ENCODE measurements at regions not wholly inside any gene's neighbourhood (a gene's known extent, or its start where the extent isn't known, plus 50 kb on each side); places are given as distances from the start of the nearest gene placed in this dataset.

DNA sequence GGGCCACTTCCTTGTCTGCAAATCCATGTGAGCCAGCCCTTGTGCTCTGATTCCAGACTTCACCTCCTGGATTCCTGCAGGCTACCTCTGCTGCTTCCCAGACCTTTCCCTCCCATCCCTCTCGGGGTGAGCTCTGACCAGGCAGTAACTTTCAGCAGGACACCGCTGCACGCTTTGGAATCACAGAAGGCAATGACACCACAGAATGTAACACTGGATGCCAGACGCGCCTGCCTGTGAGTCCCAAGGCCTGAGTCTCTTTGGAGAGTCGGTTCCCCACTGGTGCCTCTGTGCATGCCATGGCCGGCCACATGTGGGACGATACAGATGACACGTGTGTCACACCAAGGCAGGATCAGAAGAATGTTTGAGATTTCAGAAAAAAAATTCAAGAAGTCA, 89.7 kb upstream of the ERRFI1 start:
- DNase-seq (ENCODE audit: low read depth): no peak

DNA sequence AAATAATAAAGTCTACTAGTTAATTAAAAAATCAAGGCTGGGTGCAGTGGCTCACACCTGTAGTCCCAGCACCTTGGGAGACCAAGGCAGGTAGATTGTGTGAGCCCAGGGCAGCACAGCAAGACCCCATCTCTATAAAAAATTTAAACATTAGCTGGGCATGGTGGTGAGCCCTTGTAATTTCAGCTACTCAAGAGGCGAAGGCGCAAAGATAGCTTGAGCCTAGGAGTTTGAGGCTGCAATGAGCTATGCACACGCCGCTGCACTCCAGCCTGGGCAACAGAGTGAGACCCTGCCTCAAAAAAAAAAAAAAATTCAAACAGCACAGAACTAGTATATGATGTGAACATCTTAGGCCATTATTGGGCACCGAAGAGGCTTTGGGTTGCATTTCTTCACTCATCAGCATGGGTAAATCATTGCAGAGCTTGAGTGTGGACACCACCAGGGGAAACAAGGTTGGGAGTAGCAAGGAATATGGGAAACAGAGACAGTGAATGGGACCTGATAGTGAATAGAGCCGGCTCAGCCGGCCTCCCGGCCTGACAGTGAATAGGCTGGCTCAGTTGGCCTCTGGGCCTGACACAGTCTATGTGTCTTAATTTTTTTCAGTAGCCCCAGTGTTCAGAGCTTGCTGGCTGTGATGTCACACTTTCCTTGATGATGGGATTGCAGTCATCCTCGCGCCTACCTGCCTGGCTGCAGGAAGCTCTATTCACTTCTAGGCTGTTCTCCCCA, 89.1 kb upstream of the ERRFI1 start:
- no peak for DNase-seq (ENCODE audit: low read depth)

DNA sequence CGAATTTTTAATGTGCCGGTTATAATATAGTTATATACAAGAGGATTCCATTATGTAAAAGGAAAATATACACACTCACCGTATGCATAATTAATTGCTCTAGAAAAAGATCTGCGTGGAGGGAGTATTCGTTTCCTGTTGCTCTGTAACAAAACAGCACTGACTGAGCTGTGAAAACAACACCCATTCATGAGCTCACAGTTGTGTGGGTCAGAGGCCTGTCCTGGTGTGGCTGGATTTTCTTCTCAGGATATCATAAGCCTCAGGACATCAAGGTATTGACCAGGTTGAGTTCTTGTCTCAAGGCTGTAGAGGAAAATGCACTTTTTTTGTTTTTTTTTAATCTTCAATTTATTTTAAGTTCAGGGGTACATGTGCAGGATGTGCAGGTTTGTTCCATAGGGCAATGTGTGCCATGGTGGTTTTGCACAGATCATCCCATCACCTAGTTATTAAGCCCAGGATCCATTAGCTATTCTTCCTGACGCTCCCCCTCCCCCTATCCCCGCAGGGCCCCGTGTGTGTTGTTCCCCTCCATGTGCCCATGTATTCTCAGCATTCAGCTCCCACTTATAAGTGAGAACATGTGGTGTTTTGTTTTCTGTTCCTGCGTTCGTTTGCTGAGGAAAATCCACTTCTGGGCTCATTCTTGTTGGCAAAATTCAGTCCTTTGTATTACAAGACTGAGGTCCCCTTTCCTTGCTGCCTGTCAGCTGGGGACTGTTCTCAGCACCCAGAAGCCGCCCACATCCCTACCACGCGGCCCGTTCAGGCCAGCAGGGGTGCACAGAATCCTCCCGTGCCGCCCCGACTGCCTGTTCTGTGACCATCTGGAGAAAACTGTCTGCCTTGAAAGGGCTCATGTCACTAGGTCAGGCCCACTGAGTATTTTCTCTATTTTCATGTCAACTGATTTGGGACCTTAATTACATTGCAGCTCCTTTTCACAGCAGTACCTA, 87.4 kb upstream of the ERRFI1 start:
- no peak for DNase-seq (ENCODE audit: low read depth)

DNA sequence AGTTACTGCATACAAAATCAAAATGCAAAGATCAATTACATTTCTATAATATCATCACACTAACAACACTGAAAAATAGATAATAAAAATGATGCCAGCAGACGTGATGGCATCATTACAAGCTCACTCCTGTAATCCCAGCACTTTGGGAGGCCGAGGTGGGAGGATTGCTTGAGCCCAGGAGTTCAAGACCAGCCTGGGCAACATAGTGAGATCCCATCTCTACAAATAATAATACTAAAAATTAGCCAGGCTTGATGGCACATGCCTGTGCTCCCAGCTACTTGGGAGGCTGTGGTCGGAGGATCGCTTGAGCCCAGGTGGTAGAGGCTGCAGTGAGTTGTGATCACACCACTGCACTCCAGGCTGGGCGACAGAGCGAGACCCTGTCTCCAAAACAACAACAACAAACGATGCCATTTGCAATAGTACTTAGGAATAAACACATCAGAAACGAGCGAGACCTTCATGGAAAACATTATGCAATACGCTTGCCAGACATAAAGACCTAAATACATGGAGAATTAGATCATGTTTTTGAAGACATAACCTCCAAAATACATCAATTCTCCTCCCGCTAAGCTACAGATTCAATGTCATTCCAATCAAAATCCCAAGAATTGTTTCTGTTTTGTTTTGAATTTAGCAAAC, 86.6 kb upstream of the ERRFI1 start:
- DNase-seq (ENCODE audit: low read depth): no peak

DNA sequence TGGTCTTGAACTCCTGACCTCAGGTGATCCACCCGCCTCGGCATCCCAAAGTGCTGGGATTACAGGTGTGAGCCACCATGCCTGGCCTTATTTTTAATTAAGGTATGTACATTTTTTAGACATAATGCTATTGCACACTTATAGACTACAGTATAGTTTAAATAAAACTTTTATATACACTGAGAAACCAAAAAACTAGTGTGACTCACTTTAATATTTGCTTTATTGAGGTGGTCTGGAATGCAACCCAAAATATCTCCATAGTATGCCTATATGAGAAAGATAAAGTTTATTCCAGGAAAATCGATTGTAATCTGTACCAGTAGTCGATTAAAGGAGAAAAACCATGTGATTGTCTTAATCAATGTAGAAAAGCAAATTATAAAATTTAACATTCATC, 85.5 kb upstream of the ERRFI1 start:
- no peak for DNase-seq (ENCODE audit: low read depth)

DNA sequence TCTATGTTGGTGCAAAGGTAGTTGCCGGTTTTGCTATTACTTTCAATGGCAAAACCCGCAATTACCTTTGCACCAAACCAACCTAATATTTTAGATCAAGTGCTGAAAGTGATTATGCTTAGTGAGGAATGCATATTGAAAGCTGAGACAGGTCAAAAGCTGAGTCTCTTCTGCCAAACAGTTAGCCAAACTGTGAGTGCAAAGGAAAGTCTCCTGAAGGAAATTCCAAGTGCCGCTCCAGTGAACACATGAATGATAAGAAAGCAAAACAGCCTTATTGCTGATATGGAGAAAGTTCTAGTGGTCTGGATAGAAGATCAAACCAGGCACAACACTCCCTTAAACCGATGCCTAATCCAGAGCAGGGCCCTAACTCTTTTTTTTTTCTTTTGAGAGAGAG, 83.1 kb upstream of the ERRFI1 start:
- DNase-seq (ENCODE audit: low read depth): no peak

DNA sequence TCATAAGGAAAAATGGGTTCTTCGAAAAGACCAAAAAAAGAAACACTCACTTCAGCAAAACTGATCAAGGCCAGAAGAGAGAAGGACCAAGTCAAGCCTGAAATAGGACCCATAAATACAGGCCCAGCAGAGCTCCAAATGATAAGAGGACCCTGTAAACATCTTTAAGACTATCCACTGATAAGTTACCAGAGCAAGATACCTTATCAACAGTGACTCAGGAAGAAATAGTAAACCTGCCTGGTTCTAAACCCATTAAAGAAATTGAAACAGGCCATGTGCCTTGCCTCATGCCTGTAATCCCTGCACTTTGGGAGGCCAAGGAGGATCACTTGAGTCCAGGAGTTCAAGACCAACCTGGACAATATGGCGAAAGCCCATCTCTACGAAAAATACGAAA, 81.8 kb upstream of the ERRFI1 start:
- DNase-seq (ENCODE audit: low read depth): no peak

DNA sequence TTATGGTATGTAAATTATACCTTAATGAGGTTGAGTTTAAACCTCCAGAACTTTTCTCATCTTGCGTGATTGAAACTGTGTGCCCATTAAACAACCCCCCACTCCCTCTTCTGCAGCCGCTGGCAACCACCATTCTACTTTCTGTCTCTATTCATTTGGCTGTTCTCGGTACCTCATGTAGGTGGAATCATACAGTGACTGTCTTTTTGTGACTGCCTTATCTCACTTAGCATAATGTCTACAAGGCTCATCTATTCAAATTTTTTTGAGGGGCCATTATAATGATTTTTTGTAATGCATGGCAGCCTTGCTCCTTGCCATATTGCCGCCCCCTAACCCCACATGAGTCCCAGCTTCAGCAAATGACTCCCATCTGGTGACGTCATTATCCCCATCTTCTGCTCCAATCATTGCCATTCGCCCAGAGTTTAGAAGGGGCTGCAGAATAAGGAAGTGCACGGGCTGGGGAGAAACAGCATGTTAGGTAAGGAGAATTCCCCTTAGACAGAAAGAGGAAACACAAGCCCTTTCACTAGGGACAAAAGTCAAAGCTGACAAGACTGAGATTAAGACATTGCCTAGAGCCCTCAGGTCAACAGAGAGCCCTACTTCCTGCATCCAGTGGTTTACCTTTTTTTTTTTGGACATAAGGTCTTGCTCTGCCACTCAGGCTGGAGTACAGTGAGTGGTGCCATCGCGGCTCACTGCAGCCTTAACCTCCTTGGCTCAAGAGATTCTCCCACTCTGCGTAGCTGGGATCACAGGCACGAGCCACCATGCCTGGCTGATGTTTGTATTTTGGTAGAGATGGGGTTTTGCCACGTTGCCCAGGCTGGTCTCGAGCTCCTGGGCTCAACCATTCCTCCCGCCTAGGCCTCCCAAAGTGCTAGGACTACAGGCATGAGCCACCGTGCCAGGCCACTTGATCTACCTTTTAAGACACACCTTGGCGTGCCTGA, 78.4 kb upstream of the ERRFI1 start:
- no peak for DNase-seq (ENCODE audit: low read depth)

DNA sequence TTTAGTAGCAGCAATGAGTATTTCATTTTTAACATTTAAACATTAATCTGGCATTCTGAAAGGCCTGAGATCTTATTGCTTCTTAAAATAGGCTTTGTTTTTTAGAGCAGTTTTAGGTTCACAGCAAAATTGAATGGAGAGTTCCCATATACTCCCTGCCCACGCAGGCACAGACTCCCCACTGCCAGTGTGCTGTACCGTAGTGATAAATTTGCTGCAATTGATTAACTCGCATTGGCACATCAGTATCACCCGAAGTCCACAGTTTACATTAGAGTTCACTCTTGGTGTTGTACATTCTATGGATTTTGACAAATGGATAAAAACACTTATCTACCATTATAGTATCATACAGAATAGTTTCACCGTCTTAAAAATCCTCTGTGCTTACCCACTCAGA, 71.8 kb upstream of the ERRFI1 start:
- no peak for DNase-seq (ENCODE audit: low read depth)

DNA sequence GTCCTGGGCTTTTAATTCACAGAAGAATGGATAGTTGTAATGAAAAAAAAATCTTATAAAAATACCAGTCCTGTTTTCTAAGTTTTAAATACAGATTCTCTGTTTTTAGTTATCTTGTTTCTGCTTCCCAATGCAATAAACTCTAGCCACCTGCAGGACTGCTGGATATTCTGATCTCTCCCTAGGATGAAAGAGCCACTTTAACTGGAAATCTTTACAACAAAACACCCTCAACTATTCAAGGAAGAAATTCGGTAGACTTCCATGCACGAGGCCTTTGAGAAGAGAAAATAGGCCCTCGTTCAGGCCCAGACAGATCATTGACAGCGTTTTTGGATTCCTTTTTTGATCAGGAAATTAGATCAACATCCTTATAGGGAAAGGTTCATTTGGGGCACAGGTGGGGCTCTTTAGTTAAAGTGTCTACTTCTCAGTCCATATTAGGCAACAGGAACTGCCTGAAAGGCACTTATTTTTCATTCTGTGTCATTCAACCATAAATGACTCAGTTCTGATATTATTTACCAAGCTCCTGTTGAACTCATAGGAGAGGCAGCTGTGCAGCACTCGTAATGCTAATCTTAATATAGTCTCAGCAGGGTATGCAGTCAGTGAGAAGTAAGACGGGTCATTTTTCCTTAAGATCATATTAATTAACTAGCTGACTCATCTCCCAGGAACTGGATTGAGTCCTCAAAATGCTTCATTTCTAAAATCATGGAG, 71.1 kb upstream of the ERRFI1 start:
- DNase-seq (ENCODE audit: low read depth): peak; percentile 99

DNA sequence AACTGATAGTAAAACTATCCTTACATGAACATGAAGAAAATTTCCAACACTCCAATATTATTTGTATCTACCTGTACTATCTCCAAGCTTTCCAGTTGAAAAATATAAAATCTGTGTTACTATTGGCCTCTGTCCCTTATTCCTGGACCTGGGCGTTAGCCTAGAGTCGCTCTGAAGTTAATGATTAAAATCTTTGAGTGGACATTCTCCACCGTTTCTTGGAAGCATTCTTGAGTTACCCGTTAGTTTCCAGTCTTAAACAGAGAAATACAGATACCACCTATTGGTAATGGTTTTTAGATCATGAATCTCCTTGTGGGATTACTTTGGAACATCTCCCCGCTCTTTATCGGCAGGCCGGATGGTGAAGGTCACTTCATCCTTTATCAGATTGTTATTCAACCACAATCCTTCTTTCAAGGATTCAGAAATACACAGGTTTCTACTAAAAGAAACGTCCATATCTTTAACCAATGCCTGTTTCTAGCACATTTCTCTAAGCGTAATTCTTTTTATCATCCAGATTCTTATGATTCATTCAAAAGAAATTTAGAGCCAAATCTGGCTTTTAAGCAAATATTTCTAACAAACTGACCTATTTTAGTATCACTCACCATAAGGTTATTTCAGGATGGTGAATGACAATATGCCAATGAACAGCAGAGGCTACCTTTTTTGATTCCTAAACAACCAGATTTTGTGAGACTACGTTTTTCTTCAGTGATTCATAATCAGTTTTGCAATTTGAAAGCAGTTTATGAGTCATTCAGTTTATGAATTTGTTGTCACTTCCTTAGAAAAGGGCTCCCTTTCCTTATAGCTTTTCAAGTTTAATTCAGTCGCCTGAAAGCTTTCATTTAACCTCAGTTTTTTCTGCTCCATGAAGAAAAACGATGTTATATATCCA, 70.2 kb upstream of the ERRFI1 start:
- peak; percentile 95 for DNase-seq (ENCODE audit: low read depth)

DNA sequence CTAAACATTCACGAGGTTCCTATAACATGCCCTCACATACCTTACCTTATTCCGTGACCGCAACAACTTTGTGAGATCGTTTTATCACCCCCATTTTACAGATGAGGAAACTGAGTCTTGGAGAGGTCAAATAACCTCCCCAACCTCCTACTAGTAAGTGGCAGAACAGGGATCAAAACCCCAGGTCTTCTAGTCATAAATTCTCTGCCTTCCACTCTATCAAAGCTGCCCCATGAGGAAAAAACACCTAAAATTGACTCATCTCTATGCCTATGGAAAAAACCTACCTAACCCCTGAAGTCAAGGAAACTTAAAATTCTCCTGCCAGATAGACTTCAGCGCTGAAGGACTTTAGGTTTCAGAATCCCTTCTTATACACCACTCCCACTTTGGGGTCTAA, 69.5 kb upstream of the ERRFI1 start:
- DNase-seq (ENCODE audit: low read depth): peak; percentile 43

DNA sequence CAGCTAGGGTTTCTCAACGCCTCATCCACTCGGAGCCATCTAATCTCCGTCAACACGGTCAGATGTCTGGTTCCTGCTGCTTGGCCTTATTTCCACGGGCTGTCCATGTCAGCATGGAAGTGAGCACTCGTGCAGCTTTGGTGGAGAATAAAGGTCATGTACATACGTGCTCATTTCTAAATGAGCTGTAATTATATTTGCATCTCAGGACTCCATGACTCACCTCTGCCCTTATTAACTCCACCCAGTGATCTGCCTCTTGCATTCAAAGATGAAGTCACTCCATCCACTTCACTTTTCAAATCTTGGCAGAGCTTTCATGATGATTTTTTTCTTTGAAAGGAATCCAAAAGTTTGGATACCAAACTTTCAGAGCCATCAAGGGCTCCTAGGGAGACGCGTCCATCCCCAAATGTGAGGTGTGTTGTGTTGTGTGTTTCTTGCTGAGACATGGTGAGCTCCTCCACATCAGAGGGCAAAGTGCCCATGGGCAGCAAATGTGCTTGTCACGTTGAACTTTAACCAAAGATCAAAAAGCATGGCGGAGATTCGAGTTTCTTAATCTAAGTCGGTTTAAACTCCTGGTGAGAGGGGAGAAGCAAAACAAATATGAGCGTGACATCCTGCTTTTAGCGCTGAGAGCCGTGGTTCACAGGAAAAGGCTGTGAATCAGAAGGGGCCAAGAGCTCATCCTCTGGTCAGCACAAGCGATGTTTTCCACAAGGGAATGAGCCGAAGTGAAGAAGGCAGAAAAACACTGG, 68.6 kb upstream of the ERRFI1 start:
- peak; percentile 94 for DNase-seq (ENCODE audit: low read depth)

DNA sequence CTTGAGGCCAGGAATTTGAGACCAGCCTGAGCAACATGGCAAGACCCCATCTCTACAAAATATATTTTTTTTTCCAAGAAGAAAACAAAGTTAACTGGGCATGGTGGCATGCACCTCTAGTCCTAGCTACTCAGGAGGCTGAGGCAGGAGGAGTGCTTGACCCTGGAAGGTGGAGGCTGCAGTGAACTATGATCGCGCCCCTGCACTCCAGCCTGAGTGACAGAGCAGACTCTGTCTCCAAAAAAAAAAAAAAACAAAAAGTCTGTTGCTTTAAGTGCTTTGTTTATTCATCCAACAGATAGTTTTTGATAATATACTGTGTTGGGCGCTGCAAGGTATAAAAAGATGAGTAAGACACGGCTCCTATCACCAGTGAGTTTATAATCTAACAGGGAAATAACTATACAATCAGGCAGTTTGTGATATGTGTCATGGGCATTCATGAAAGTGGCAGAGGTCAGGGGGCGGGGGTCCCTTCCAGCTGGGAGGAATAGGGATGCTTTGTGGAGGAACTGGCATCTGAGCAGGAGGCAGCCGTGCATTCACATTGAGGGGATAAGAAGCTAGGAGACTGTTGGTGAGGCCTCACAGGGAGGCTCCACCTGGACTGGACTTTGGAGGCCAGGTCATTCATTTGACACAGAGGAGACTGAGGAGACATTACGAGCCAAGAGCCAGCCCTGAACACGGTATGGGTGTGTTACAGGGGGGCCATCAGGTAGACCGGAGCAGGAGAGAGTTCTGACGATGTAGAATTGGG, 67.3 kb upstream of the ERRFI1 start:
- no peak for DNase-seq (ENCODE audit: low read depth)

DNA sequence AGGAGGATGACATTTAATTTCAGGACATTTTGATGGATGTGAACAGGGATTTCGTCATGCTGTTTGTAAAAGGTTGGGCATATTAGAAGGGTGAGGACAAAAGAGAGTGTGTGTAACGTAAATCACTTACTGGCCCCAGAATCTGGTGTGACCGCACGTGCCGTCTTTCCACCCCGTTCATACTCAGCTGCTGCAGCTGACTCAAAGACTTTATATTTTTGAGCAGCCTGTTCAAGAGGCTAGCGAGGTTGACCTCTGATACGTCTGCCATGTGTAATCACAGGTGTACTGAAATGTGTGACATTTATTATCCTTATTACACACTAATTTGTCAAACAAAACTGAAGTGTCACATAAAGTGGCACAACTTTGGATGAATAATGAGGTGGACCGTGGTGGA, 66.5 kb upstream of the ERRFI1 start:
- DNase-seq (ENCODE audit: low read depth): no peak

DNA sequence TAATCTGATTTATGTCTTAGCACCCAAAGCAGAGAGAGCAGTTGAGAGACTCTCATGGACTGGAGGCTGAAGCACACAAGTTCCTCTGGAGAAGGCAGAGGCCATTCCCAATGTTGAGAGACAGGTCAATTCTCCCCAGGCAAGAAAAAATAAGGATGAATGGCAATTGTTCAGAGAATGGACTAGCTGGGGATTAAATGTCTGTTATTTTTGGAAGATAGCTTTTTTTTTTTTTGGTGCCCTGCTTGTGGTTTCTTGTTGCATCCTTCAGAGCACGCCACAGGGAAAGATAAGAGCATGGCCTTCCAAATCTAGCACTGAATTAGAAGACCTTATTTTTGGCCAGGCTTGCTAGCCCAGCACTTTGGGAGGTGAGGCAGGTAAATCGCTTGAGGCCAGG, 65.6 kb upstream of the ERRFI1 start:
- DNase-seq (ENCODE audit: low read depth): peak; percentile 82

DNA sequence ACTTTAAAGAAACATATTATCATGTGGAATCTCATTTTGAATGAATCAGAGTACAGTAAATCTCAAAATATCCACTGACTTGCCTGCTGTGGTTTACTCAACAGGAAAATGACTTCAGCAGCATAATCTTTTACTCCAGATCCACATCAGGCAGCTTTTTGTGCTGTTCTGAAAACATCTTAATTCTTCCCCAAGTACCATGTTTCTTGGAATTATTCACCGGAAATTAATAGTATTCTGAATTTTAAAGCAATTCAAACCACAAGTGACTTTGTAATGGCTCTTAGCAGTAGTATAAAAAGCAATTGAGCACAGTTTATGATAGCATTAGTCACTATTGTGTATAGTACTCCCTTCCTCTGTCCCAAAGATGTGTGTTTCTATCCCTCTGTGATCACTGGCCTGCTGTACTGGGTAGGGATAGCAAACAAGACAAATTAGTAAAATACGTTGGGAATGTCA, 64.2 kb upstream of the ERRFI1 start:
- DNase-seq (ENCODE audit: low read depth): peak; percentile 97

All from M059J (cell line).